H1 (cell line): ENCODE measurements at regions not wholly inside any gene's neighbourhood (a gene's known extent, or its start where the extent isn't known, plus 50 kb on each side); places are given as distances from the start of the nearest gene placed in this dataset.

ENCODE experiments used
- SAP30 ChIP-seq: fragments of 300-600 bp; sonication (generic); IDR thresholded peaks from 2 replicates; pipeline ENCODE4 v1.7.1; 2012; ENCODE audit warnings: low read length, moderate library complexity, mild to moderate bottlenecking, inconsistent platforms; ENCODE audit not compliant: insufficient read depth, insufficient replicate concordance

- TF ChIP-seq SAP30, result no peak
Measured at GRCh38 chr5:3963652-3964051, 368.0 kb downstream of the IRX1 start (continued).
